Panc1 (cell line): ENCODE measurements at regions not wholly inside any gene's neighbourhood (a gene's known extent, or its start where the extent isn't known, plus 50 kb on each side); places are given as distances from the start of the nearest gene placed in this dataset.

Experiments used
- ATAC-seq: fragments of 200-7000 bp; cut with Tn5 transposase; 2 replicates; pipeline ENCODE4 v1.9.1; 2020; ENCODE audit warnings: mild to moderate bottlenecking, moderate library complexity
- BruUV-seq: library from RNA; stranded (reverse); fragments of 400-500 nt; replicated peaks from 2 replicates; lab custom pipeline; 2021; lab: Mats Ljungman, UMichigan
- CTCF ChIA-PET: fragments of 300-600 bp; sonication (Branson Sonifier 250); formaldehyde crosslinking; loops from one replicate; lab custom pipeline; 2022; ENCODE audit warnings: antibody characterized with exemption; lab: Charles Lee
- POLR2A ChIA-PET: fragments of 300-600 bp; sonication (Branson Sonifier 250); formaldehyde crosslinking; loops from one replicate; lab custom pipeline; 2022; ENCODE audit warnings: antibody characterized with exemption; lab: Charles Lee
- DNase-seq: peaks from one replicate; pipeline ENCODE4 v3.0.0-alpha.2; 2010; ENCODE audit warnings: low read depth, low spot score
- H3K27ac ChIP-seq: 2 replicates; pipeline ENCODE4 v1.5.1; 2011; ENCODE audit warnings: mild to moderate bottlenecking, low read length, inconsistent platforms
- H3K27me3 ChIP-seq: fragments of 200-500 bp; sonication (Bioruptor generic); 2 replicates; pipeline ENCODE4 v1.6.0; 2014; ENCODE audit warnings: low read length, inconsistent platforms; ENCODE audit not compliant: control insufficient read depth, insufficient read depth
- H3K36me3 ChIP-seq: fragments of 200-500 bp; sonication (Bioruptor generic); 2 replicates; pipeline ENCODE4 v1.5.1; 2014; ENCODE audit warnings: inconsistent platforms, mild to moderate bottlenecking, low read length, moderate library complexity; ENCODE audit not compliant: control insufficient read depth, insufficient read depth
- H3K4me1 ChIP-seq: 2 replicates; pipeline ENCODE4 v1.5.1; 2011; ENCODE audit warnings: inconsistent platforms, mild to moderate bottlenecking, low read length, moderate library complexity; ENCODE audit not compliant: control insufficient read depth, insufficient read depth
- H3K4me3 ChIP-seq, 2 experiments: 2 replicates each; pipeline ENCODE4 v1.5.1; 2011 to 2012; ENCODE audit warnings: low read depth in 2 of 2, low read length in 2 of 2, mild to moderate bottlenecking in 2 of 2, inconsistent platforms in 1 of 2, moderate library complexity in 1 of 2
- H3K9me3 ChIP-seq: fragments of 200-500 bp; sonication (Bioruptor generic); 2 replicates; pipeline ENCODE4 v1.5.1; 2014; ENCODE audit warnings: low read depth, mild to moderate bottlenecking, inconsistent platforms, low read length, moderate library complexity; ENCODE audit not compliant: control insufficient read depth, insufficient read depth
- CTCF ChIP-seq: fragments of 450-650 bp; IDR thresholded peaks from 2 replicates; pipeline ENCODE4 v1.5.1; 2017; ENCODE audit warnings: mild to moderate bottlenecking
- POLR2AphosphoS5 ChIP-seq: IDR thresholded peaks from 2 replicates; pipeline ENCODE4 v1.6.1; 2012; ENCODE audit warnings: mild to moderate bottlenecking, low read depth, low read length, moderate library complexity
- REST ChIP-seq, 2 experiments: IDR thresholded peaks; 2 replicates each; pipeline ENCODE4 v1.6.1; 2011 to 2012; ENCODE audit warnings: low read depth in 2 of 2, control low read depth in 1 of 2, low read length in 1 of 2, mild to moderate bottlenecking in 1 of 2, moderate library complexity in 1 of 2; ENCODE audit not compliant: insufficient read depth in 1 of 2
- SIN3A ChIP-seq: IDR thresholded peaks from 2 replicates; pipeline ENCODE4 v1.6.1; 2012; ENCODE audit warnings: low read depth, mild to moderate bottlenecking, low read length, moderate library complexity, borderline replicate concordance; ENCODE audit not compliant: insufficient read depth
- TCF7L2 ChIP-seq: IDR thresholded peaks from 2 replicates; pipeline ENCODE4 v1.6.1; 2011; ENCODE audit warnings: mild to moderate bottlenecking, low read depth, low read length, inconsistent platforms
- in situ Hi-C: cut with HindIII; loops from 2 replicates; pipeline ENCODE4 v1.10.0; 2016; ENCODE audit warnings: low sequenced_read_pairs, low pct_unique_long_range_greater_than_20kb
- intact Hi-C: fragments of 100-400 bp; cut with micrococcal nuclease; formaldehyde crosslinking; loops from one replicate; pipeline ENCODE4 v1.10.0; 2022; ENCODE audit not compliant: unreplicated experiment

- no peaks in the 10 kb centered on the region for H3K27me3 ChIP-seq
- TF ChIP-seq SIN3A, result no peak
- no peak for TF ChIP-seq CTCF
- TF ChIP-seq POLR2AphosphoS5, result no peak
- TF ChIP-seq TCF7L2, result no peak
- no peak for TF ChIP-seq REST (IDR thresholded peaks at IDR 0.05; ENCODE audit: insufficient read depth in 1 of 2, low read depth in 2 of 2, low read length in 1 of 2)
- ChIA-PET CTCF (no interaction called here), POLR2A (no interaction called here)
- in situ Hi-C loops (no loop called here), intact Hi-C loops (no loop called here)
- H3K9me3 ChIP-seq, result no peaks in the 10 kb centered on the region
- H3K4me3 ChIP-seq, result no peak overlapping the region
- DNase-seq (no peak), ATAC-seq (no peak)
- BruUV-seq, result no TSS peak
- peaks cover 8% of the 10 kb centered on the region for H3K4me1 ChIP-seq
- no peaks in the 10 kb centered on the region for H3K36me3 ChIP-seq
- no peak overlapping the region for H3K27ac ChIP-seq
These were observed 124.0 kb downstream of the CRYAA start for GRCh38 chr21:43292866-43293142.

GRCh38 chr21:43292041-43292865 is 123.4 kb downstream of the CRYAA start:
- Histone ChIP-seq H3K27ac (no peak overlapping the region), H3K27me3 (no peaks in the 10 kb centered on the region), H3K4me3 (no peak overlapping the region), H3K9me3 (no peaks in the 10 kb centered on the region), H3K36me3 (no peaks in the 10 kb centered on the region), H3K4me1 (peaks cover 13% of the 10 kb centered on the region)
- ATAC-seq (no peak), DNase-seq (no peak)
- ChIA-PET POLR2A (no interaction called here), CTCF (no interaction called here)
- intact Hi-C loops (no loop called here), in situ Hi-C loops (no loop called here)
- no peak for TF ChIP-seq SIN3A
- TF ChIP-seq CTCF, result no peak
- TF ChIP-seq POLR2AphosphoS5, result no peak
- TF ChIP-seq REST (IDR thresholded peaks at IDR 0.05; ENCODE audit: insufficient read depth in 1 of 2, low read depth in 2 of 2, low read length in 1 of 2), result no peak
- TF ChIP-seq TCF7L2, result no peak
- no TSS peak for BruUV-seq
